BJ (cell line): ENCODE measurements at regions not wholly inside any gene's neighbourhood (a gene's known extent, or its start where the extent isn't known, plus 50 kb on each side); places are given as distances from the start of the nearest gene placed in this dataset.
A peak's percentile ranks its signal among the peaks of the same experiment; 100 is the strongest.

Source experiments
- CTCF ChIA-PET: fragments of 350-600 bp; formaldehyde crosslinking; extraction: SDS; loops from one replicate; lab custom pipeline; 2021; ENCODE audit warnings: antibody characterized with exemption, inconsistent platforms; lab: Yijun Ruan, JAX
- POLR2A ChIA-PET: fragments of 300-600 bp; sonication (Branson Sonifier 250); formaldehyde crosslinking; extraction: SDS; loops from one replicate; lab custom pipeline; 2021; ENCODE audit warnings: antibody characterized with exemption; lab: Charles Lee
- DNase-seq: peaks from one replicate; pipeline ENCODE4 v3.0.0-alpha.2; 2011; ENCODE audit warnings: low read depth
- H3K27me3 ChIP-seq: 2 replicates; pipeline ENCODE4 v1.6.0; 2011; ENCODE audit warnings: low read length; ENCODE audit not compliant: control insufficient read depth, insufficient read depth
- H3K36me3 ChIP-seq: 2 replicates; pipeline ENCODE4 v1.5.1; 2011; ENCODE audit warnings: low read length; ENCODE audit not compliant: control insufficient read depth, insufficient read depth
- H3K4me3 ChIP-seq: 2 replicates; pipeline ENCODE4 v1.5.1; 2011; ENCODE audit warnings: low read depth, mild to moderate bottlenecking, control low read depth, low read length
- TF ChIP-seq, protein P1 (sequence below): IDR thresholded peaks from 2 replicates; pipeline ENCODE4 v1.5.1; 2011; ENCODE audit warnings: low read depth, mild to moderate bottlenecking, control low read depth, inconsistent platforms, low read length, moderate library complexity; ENCODE audit not compliant: insufficient read depth

DNA sequence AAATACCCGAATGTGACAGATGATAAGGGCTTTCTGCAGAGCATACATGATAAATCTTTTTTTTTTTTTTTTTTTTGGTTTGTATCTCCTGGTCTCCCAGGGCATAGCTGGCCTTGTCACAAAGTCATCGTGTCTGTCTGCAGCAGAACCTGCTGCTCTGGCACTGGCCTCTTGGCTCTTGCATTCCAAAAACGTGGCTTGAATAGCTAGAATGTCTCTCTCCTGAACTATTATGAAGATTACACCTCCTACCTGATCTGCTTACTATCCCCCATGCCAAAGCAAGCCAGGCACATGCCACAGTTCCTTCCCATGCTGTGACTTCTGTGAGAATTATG lies 50.4 kb upstream of the SCRG1 start:
- no peak for DNase-seq
- POLR2A ChIA-PET = no interaction called here
- peaks cover 2% of the 10 kb centered on the region; the same call in 1 of the 2 replicates for H3K27me3 ChIP-seq
- no peak overlapping the region for H3K4me3 ChIP-seq
- TF ChIP-seq, protein P1, sequence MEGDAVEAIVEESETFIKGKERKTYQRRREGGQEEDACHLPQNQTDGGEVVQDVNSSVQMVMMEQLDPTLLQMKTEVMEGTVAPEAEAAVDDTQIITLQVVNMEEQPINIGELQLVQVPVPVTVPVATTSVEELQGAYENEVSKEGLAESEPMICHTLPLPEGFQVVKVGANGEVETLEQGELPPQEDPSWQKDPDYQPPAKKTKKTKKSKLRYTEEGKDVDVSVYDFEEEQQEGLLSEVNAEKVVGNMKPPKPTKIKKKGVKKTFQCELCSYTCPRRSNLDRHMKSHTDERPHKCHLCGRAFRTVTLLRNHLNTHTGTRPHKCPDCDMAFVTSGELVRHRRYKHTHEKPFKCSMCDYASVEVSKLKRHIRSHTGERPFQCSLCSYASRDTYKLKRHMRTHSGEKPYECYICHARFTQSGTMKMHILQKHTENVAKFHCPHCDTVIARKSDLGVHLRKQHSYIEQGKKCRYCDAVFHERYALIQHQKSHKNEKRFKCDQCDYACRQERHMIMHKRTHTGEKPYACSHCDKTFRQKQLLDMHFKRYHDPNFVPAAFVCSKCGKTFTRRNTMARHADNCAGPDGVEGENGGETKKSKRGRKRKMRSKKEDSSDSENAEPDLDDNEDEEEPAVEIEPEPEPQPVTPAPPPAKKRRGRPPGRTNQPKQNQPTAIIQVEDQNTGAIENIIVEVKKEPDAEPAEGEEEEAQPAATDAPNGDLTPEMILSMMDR = no peak
- CTCF ChIA-PET = no interaction called here
- no peaks in the 10 kb centered on the region for H3K36me3 ChIP-seq

DNA sequence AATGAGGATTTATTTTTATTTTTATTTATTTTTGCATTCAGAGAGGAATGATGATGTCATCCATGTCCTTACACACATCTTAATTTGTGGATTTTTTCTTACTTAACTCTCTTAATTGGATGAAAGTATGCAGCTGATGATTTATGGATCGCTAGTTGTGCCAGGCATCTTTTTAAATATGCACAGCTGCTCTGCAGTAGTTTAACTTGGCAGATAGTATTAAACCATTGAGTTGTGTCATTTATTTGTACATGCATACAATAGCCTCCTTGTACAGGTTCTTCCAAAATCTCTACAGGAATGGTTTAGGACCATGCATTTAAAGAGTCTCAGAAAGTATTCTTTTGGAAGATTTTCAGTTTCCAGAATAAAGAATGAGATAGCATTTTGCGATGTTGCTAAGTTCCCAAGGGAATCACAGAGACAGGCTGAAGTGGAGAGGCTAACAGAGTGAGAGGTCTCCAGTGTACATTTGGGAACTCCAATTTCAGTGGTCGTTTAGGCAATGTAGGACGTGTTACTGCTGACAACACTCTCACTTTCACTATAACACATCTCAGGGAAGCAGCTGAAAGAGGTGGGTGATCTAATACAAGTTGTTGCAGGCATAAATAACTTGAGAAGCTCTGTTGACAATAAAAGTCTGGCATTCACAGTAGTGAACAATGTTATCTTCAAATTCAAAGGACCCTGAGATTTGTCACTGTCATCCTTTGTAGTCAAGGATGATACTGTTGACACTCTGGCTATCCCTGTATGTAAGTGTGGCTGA lies 49.9 kb upstream of the SCRG1 start:
- ChIA-PET POLR2A (no interaction called here), CTCF (no interaction called here)
- Histone ChIP-seq H3K36me3 (no peaks in the 10 kb centered on the region), H3K27me3 (peaks cover 2% of the 10 kb centered on the region; the same call in 1 of the 2 replicates), H3K4me3 (no peak overlapping the region)
- peak; percentile 24 for DNase-seq
- TF ChIP-seq, protein P1 = no peak
